IMR-90 (cell line): ENCODE measurements at regions not wholly inside any gene's neighbourhood (a gene's known extent, or its start where the extent isn't known, plus 50 kb on each side); places are given as distances from the start of the nearest gene placed in this dataset.

Experiments
- ATAC-seq: fragments of 200-7000 bp; cut with Tn5 transposase; 2 replicates; pipeline ENCODE4 v1.9.1; 2020; ENCODE audit warnings: low read depth, mild to moderate bottlenecking, moderate library complexity
- BruUV-seq: library from RNA; stranded (reverse); fragments of 400-500 nt; replicated peaks from 2 replicates; lab custom pipeline; 2021; lab: Mats Ljungman, UMichigan
- CTCF ChIA-PET: fragments of 300-600 bp; formaldehyde crosslinking; extraction: SDS; loops from one replicate; lab custom pipeline; 2021; ENCODE audit warnings: antibody characterized with exemption; lab: Yijun Ruan, JAX
- POLR2A ChIA-PET: fragments of 300-600 bp; sonication (Branson Sonifier 250); formaldehyde crosslinking; loops from one replicate; lab custom pipeline; 2022; ENCODE audit warnings: antibody characterized with exemption; ENCODE audit not compliant: unreplicated experiment; lab: Charles Lee
- DNase-seq: peaks from one replicate; pipeline ENCODE4 v3.0.0; 2013
- H2AFZ ChIP-seq: replicated peaks from 2 replicates; pipeline ENCODE3; 2013; ENCODE audit warnings: low read length, mild to moderate bottlenecking; ENCODE audit not compliant: poor library complexity
- H2AK5ac ChIP-seq: 2 replicates; pipeline ENCODE4 v1.6.1; 2013; ENCODE audit warnings: low read depth, low read length, inconsistent platforms
- H2AK9ac ChIP-seq: replicated peaks from 2 replicates; pipeline ENCODE3; 2013; ENCODE audit warnings: mild to moderate bottlenecking, low read depth, low read length, moderate library complexity; ENCODE audit not compliant: poor library complexity
- H2BK120ac ChIP-seq: 2 replicates; pipeline ENCODE4 v1.6.1; 2013; ENCODE audit warnings: low read depth, low read length, inconsistent platforms
- H2BK15ac ChIP-seq: 3 replicates; pipeline ENCODE4 v1.6.1; 2013; ENCODE audit warnings: low read depth, low read length, inconsistent platforms
- H2BK20ac ChIP-seq: 2 replicates; pipeline ENCODE4 v1.6.1; 2013; ENCODE audit warnings: low read depth, mild to moderate bottlenecking, inconsistent platforms, low read length, moderate library complexity
- H2BK5ac ChIP-seq: 2 replicates; pipeline ENCODE4 v1.6.1; 2013; ENCODE audit warnings: mild to moderate bottlenecking, low read depth, low read length, inconsistent platforms; ENCODE audit not compliant: poor library complexity, severe bottlenecking
- H3K14ac ChIP-seq: replicated peaks from 2 replicates; pipeline ENCODE4 v1.6.1; 2013; ENCODE audit warnings: low read depth, low read length, inconsistent platforms
- H3K18ac ChIP-seq: 2 replicates; pipeline ENCODE4 v1.6.1; 2013; ENCODE audit warnings: low read depth, low read length, control low read depth
- H3K23ac ChIP-seq: 2 replicates; pipeline ENCODE4 v1.6.1; 2013; ENCODE audit warnings: low read depth, low read length, inconsistent platforms
- H3K27ac ChIP-seq: 2 replicates; pipeline ENCODE4 v1.5.1; 2013; ENCODE audit warnings: mild to moderate bottlenecking, control low read depth, low read length; ENCODE audit not compliant: insufficient read depth
- H3K27me3 ChIP-seq: 2 replicates; pipeline ENCODE4 v1.6.1; 2013; ENCODE audit warnings: low read length; ENCODE audit not compliant: control insufficient read depth, insufficient read depth
- H3K36me3 ChIP-seq: 2 replicates; pipeline ENCODE4 v1.6.1; 2013; ENCODE audit warnings: low read length, mixed read lengths; ENCODE audit not compliant: control insufficient read depth, insufficient read depth
- H3K4ac ChIP-seq: 2 replicates; pipeline ENCODE4 v1.6.1; 2013; ENCODE audit warnings: low read depth, low read length, inconsistent platforms
- H3K4me1 ChIP-seq: 2 replicates; pipeline ENCODE4 v1.6.1; 2013; ENCODE audit warnings: low read length, mixed read lengths; ENCODE audit not compliant: control insufficient read depth, insufficient read depth
- H3K4me2 ChIP-seq: 2 replicates; pipeline ENCODE4 v1.6.1; 2013; ENCODE audit warnings: low read depth, mild to moderate bottlenecking, control low read depth, low read length, moderate library complexity
- H3K4me3 ChIP-seq: 2 replicates; pipeline ENCODE4 v1.5.1; 2013; ENCODE audit warnings: low read depth, mild to moderate bottlenecking, control low read depth, low read length, moderate library complexity; ENCODE audit not compliant: insufficient read depth
- H3K56ac ChIP-seq: 2 replicates; pipeline ENCODE4 v1.6.1; 2013; ENCODE audit warnings: low read length, inconsistent platforms; ENCODE audit not compliant: insufficient read depth; ENCODE audit errors: extremely low read depth
- H3K79me1 ChIP-seq, 2 experiments: 2 replicates each; pipeline ENCODE4 v1.6.1; 2013; ENCODE audit warnings: low read length in 2 of 2, inconsistent platforms in 1 of 2, low read depth in 1 of 2
- H3K9ac ChIP-seq: 2 replicates; pipeline ENCODE4 v1.6.1; 2013; ENCODE audit warnings: low read depth, low read length, control low read depth
- H3K9me1 ChIP-seq: 2 replicates; pipeline ENCODE4 v1.6.1; 2013; ENCODE audit warnings: low read length, inconsistent platforms; ENCODE audit not compliant: insufficient read depth
- H3K9me3 ChIP-seq: 2 replicates; pipeline ENCODE4 v1.6.1; 2013; ENCODE audit warnings: low read length; ENCODE audit not compliant: control insufficient read depth, insufficient read depth
- H4K20me1 ChIP-seq: 2 replicates; pipeline ENCODE4 v1.6.1; 2013; ENCODE audit warnings: low read length, inconsistent platforms; ENCODE audit not compliant: insufficient read depth
- H4K5ac ChIP-seq: 2 replicates; pipeline ENCODE4 v1.6.1; 2013; ENCODE audit warnings: mild to moderate bottlenecking, low read depth, low read length, control low read depth
- H4K8ac ChIP-seq, 2 experiments: 2 replicates each; pipeline ENCODE4 v1.6.1; 2013; ENCODE audit warnings: low read depth in 2 of 2, low read length in 2 of 2, control low read depth in 1 of 2, inconsistent platforms in 1 of 2
- H4K91ac ChIP-seq: 2 replicates; pipeline ENCODE4 v1.6.1; 2013; ENCODE audit warnings: low read depth, low read length, inconsistent platforms; ENCODE audit not compliant: insufficient read depth
- CHD1 ChIP-seq: IDR thresholded peaks from 2 replicates; pipeline ENCODE4 v1.6.1; 2012; ENCODE audit warnings: low read depth, low read length, improper control_type of control experiment
- RCOR1 ChIP-seq: IDR thresholded peaks from 2 replicates; pipeline ENCODE4 v1.6.1; 2012; ENCODE audit warnings: mild to moderate bottlenecking, low read length, improper control_type of control experiment; ENCODE audit not compliant: insufficient replicate concordance
- SMC3 ChIP-seq: fragments of 150-350 bp; IDR thresholded peaks from 2 replicates; pipeline ENCODE4 v1.6.1; 2016; ENCODE audit warnings: low read depth, mild to moderate bottlenecking, antibody characterized with exemption, low read length, moderate library complexity
- WGBS, 2 experiments: methylation state at CpG; one replicate each; pipeline versions ENCODE4 v1.1.5 to v1.1.7; 2013; ENCODE audit warnings: missing lambda C conversion rate in 2 of 2; ENCODE audit not compliant: insufficient read length in 1 of 2; ENCODE audit errors: extremely low coverage in 2 of 2; 5-methylcytosine and 5-hydroxymethylcytosine counted together
- dilution Hi-C: fragments of 300-500 bp; cut with HindIII; formaldehyde crosslinking; loops from one replicate; pipeline ENCODE4 v1.14.3; 2018; ENCODE audit warnings: low sequenced_read_pairs; ENCODE audit not compliant: unreplicated experiment
- in situ Hi-C: fragments of 300-500 bp; cut with MboI; formaldehyde crosslinking; loops from 3 replicates; pipeline ENCODE4 v1.14.3; 2019; ENCODE audit warnings: low sequenced_read_pairs, inconsistent platforms, mixed read lengths
- intact Hi-C: fragments of 100-400 bp; cut with micrococcal nuclease; formaldehyde crosslinking; loops from 2 replicates; pipeline ENCODE4 v1.10.0; 2022
- TF ChIP-seq, protein P1 (sequence below): fragments of 150-350 bp; IDR thresholded peaks from 2 replicates; pipeline ENCODE4 v1.6.1; 2016; ENCODE audit warnings: low read depth, mild to moderate bottlenecking, low read length, moderate library complexity, borderline replicate concordance
- TF ChIP-seq, protein P2 (sequence below): conservative IDR thresholded peaks from 2 replicates; pipeline ENCODE4 v1.5.1; 2012; ENCODE audit warnings: mild to moderate bottlenecking, low read depth, low read length, improper control_type of control experiment

DNA sequence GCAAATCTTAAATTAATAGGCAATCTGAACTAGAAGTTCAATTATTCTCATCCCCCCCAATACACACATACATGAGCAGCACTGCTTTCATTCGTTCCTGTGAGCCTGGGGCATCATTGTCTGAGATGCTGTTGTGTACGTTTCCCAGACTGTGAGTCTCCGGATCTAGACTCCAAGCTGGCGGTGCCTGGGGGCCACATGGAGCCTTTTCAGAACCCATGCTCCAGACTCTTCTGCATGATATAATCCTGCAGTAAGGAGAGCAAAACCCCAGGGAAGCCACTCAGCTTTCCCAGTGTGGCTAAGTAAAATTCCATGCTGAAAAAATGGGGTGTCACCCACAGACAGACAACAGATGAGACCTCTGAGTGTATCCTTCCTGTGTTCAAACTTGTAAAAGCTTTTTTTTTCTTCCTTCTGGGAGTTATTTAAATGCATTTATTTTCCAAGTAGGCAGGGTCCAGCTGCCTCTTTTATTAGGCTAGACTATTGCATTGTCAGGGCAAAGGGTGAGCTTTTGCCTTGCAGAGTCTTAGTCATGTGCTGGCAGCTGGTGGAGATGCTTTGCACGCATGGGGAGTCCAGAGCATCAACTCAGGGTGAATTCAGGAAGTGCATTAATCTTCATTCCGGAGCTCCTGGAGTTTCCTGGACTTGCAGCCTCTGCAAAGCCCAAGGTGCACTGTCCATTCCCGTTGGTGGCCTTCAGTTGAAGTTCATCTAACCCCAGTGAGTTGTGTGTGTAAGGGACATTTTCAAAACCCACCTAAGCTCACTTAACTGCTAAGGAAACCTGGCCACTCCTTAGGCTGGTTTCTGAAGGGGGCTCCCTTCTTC lies 185.7 kb upstream of the ADO start (continued):
- TF ChIP-seq, protein P1, sequence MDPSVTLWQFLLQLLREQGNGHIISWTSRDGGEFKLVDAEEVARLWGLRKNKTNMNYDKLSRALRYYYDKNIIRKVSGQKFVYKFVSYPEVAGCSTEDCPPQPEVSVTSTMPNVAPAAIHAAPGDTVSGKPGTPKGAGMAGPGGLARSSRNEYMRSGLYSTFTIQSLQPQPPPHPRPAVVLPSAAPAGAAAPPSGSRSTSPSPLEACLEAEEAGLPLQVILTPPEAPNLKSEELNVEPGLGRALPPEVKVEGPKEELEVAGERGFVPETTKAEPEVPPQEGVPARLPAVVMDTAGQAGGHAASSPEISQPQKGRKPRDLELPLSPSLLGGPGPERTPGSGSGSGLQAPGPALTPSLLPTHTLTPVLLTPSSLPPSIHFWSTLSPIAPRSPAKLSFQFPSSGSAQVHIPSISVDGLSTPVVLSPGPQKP: no peak

DNA sequence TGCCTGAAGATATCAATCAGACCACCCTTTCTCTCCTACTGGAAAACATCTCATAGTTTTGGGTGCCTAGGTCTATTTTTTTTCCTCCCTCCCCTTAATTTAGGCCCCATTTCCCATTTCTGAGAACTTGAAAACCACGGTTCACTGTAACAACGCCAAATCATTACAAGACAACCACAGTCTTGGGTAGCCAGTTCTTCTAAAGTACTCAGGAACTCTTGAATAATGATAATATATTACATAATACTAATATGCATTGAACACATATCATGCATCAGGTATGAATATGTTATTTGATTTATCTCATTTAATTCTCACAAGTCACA lies 185.1 kb upstream of the ADO start:
- Histone ChIP-seq H3K4me3 (no peak overlapping the region), H2BK5ac (no peak overlapping the region), H3K56ac (no peak overlapping the region), H4K5ac (no peak overlapping the region), H3K9me1 (peaks cover 7% of the 10 kb centered on the region; the same call in 1 of the 2 replicates), H3K36me3 (no peaks in the 10 kb centered on the region), H3K14ac (no peak overlapping the region), H2BK15ac (no peak overlapping the region), H3K27ac (no peak overlapping the region), H2BK20ac (no peak overlapping the region; the same call in 1 of the 2 replicates), H4K8ac (no peak overlapping the region), H2AK9ac (peak overlapping the region; percentile 73), H4K20me1 (no peaks in the 10 kb centered on the region), H2AK5ac (no peak overlapping the region), H3K23ac (no peak overlapping the region), H3K79me1 (no peaks in the 10 kb centered on the region), H2AFZ (no peak overlapping the region), H4K91ac (no peak overlapping the region), H3K4me1 (peaks cover 7% of the 10 kb centered on the region), H3K4me2 (no peak overlapping the region), H3K9ac (no peak overlapping the region), H3K4ac (no peak overlapping the region), H3K9me3 (no peaks in the 10 kb centered on the region), H3K27me3 (no peaks in the 10 kb centered on the region), H3K18ac (no peak overlapping the region), H2BK120ac (no peak overlapping the region)
- ATAC-seq (no peak), DNase-seq (peak; percentile 17)
- ChIA-PET POLR2A (no interaction called here), CTCF (no interaction called here)
- BruUV-seq: no TSS peak
- TF ChIP-seq, protein P2, sequence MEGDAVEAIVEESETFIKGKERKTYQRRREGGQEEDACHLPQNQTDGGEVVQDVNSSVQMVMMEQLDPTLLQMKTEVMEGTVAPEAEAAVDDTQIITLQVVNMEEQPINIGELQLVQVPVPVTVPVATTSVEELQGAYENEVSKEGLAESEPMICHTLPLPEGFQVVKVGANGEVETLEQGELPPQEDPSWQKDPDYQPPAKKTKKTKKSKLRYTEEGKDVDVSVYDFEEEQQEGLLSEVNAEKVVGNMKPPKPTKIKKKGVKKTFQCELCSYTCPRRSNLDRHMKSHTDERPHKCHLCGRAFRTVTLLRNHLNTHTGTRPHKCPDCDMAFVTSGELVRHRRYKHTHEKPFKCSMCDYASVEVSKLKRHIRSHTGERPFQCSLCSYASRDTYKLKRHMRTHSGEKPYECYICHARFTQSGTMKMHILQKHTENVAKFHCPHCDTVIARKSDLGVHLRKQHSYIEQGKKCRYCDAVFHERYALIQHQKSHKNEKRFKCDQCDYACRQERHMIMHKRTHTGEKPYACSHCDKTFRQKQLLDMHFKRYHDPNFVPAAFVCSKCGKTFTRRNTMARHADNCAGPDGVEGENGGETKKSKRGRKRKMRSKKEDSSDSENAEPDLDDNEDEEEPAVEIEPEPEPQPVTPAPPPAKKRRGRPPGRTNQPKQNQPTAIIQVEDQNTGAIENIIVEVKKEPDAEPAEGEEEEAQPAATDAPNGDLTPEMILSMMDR: no peak
- TF ChIP-seq CHD1 (no peak), SMC3 (no peak), RCOR1 (no peak)
- in situ Hi-C loops (loop anchor here (10.0 kb wide), 1 partner anchor 535 kb away; no protein-coding TSS in a partner anchor), intact Hi-C loops (no loop called here), dilution Hi-C loops (loop anchor here (25.0 kb wide), 1 partner anchor 543 kb away; no protein-coding TSS in a partner anchor)
- WGBS, 2 experiments: no CpG with 5 or more reads among the region's 2 CpGs
